ENCODE measurements at regions not wholly inside any gene's neighbourhood (a gene's known extent, or its start where the extent isn't known, plus 50 kb on each side); places are given as distances from the start of the nearest gene placed in this dataset.
A peak's percentile ranks its signal among the peaks of the same experiment; 100 is the strongest.
"Not testable (repeated sequence)": the region's sequence is repeated elsewhere in the genome, so short reads cannot be mapped to it uniquely, and the experiment has no call there.

- peak; percentile 32 for DNase-seq
Observed at GRCh38 chrX:65821721-65822496, 154.5 kb downstream of the MSN start.

GRCh38 chrX:65819983-65820382 lies 152.5 kb downstream of the MSN start:
- DNase-seq = not testable (repeated sequence)

- no peak for DNase-seq
Observed at GRCh38 chrX:65813245-65813644, 145.8 kb downstream of the MSN start.

GRCh38 chrX:65811558-65812228 lies 144.2 kb downstream of the MSN start:
- no peak for DNase-seq
